Calu3 (cell line): ENCODE measurements at regions not wholly inside any gene's neighbourhood (a gene's known extent, or its start where the extent isn't known, plus 50 kb on each side); places are given as distances from the start of the nearest gene placed in this dataset.

Experiments used
- BruUV-seq: library from RNA; stranded (reverse); fragments of 400-500 nt; replicated peaks from 2 replicates; lab custom pipeline; 2021; lab: Mats Ljungman, UMichigan
- CTCF ChIA-PET: fragments of 300-600 bp; sonication (Branson Sonifier 250); formaldehyde crosslinking; loops from one replicate; lab custom pipeline; 2022; ENCODE audit warnings: antibody characterized with exemption; lab: Charles Lee
- DNase-seq: peaks from one replicate; pipeline ENCODE4 v3.0.0; 2022
- H3K27ac Mint-ChIP-seq: one replicate; pipeline ENCODE4 v1.8.0; 2022; ENCODE audit warnings: mixed read lengths; ENCODE audit not compliant: unreplicated experiment
- H3K27me3 Mint-ChIP-seq: one replicate; pipeline ENCODE4 v1.8.0; 2022; ENCODE audit warnings: mixed read lengths; ENCODE audit not compliant: unreplicated experiment
- H3K36me3 Mint-ChIP-seq: one replicate; pipeline ENCODE4 v1.8.0; 2022; ENCODE audit warnings: mild to moderate bottlenecking, moderate library complexity, mixed read lengths; ENCODE audit not compliant: insufficient read depth, unreplicated experiment
- H3K4me1 Mint-ChIP-seq: one replicate; pipeline ENCODE4 v1.8.0; 2022; ENCODE audit warnings: mild to moderate bottlenecking, low read depth, mixed read lengths; ENCODE audit not compliant: unreplicated experiment
- H3K4me3 Mint-ChIP-seq: one replicate; pipeline ENCODE4 v1.8.0; 2022; ENCODE audit warnings: mild to moderate bottlenecking, low read depth, moderate library complexity, mixed read lengths; ENCODE audit not compliant: unreplicated experiment
- H3K9me3 Mint-ChIP-seq: one replicate; pipeline ENCODE4 v1.8.0; 2022; ENCODE audit warnings: low read depth, mixed read lengths; ENCODE audit not compliant: unreplicated experiment
- intact Hi-C: fragments of 100-400 bp; cut with micrococcal nuclease; formaldehyde crosslinking; loops from one replicate; pipeline ENCODE4 v1.10.0; 2022; ENCODE audit not compliant: unreplicated experiment
- TF ChIP-seq, protein P1 (sequence below): fragments of 200-600 bp; IDR thresholded peaks from one replicate; pipeline ENCODE4 v1.8.0; 2022; ENCODE audit warnings: antibody characterized with exemption; ENCODE audit not compliant: unreplicated experiment

DNA sequence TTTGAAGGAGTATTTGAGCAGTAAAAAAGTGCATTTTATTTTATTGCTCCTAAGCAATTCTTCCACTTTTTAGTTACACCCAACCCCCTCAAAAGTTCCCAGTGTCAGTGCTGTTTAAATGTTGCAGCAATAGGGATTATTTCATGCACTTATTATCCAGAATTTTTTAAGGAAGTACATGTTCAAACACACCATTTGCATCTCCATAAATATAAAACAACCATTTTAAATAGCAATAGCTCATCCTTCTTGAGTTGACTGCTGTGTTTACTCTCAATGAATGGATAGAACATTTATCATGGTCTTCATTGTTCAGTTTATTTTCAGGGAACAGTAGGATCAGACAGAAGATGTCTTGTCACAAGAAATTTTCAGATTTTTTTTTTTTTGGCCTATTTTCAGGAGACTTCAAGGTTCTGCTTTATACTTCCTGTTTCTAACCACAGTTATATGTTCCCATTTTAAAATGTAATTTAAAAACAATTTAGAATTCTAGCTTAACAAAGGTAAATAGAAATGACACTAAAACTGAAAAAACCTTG, 171.9 kb downstream of the TMA16 start:
- no peak overlapping the region for H3K27ac Mint-ChIP-seq
- H3K4me1 Mint-ChIP-seq: no peaks in the 10 kb centered on the region
- TF ChIP-seq, protein P1, sequence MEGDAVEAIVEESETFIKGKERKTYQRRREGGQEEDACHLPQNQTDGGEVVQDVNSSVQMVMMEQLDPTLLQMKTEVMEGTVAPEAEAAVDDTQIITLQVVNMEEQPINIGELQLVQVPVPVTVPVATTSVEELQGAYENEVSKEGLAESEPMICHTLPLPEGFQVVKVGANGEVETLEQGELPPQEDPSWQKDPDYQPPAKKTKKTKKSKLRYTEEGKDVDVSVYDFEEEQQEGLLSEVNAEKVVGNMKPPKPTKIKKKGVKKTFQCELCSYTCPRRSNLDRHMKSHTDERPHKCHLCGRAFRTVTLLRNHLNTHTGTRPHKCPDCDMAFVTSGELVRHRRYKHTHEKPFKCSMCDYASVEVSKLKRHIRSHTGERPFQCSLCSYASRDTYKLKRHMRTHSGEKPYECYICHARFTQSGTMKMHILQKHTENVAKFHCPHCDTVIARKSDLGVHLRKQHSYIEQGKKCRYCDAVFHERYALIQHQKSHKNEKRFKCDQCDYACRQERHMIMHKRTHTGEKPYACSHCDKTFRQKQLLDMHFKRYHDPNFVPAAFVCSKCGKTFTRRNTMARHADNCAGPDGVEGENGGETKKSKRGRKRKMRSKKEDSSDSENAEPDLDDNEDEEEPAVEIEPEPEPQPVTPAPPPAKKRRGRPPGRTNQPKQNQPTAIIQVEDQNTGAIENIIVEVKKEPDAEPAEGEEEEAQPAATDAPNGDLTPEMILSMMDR: no peak
- no peaks in the 10 kb centered on the region for H3K27me3 Mint-ChIP-seq
- H3K4me3 Mint-ChIP-seq: no peak overlapping the region
- intact Hi-C loops: no loop called here
- DNase-seq: no peak
- BruUV-seq: no TSS peak
- H3K36me3 Mint-ChIP-seq: no peaks in the 10 kb centered on the region
- no peaks in the 10 kb centered on the region for H3K9me3 Mint-ChIP-seq
- CTCF ChIA-PET: no interaction called here

DNA sequence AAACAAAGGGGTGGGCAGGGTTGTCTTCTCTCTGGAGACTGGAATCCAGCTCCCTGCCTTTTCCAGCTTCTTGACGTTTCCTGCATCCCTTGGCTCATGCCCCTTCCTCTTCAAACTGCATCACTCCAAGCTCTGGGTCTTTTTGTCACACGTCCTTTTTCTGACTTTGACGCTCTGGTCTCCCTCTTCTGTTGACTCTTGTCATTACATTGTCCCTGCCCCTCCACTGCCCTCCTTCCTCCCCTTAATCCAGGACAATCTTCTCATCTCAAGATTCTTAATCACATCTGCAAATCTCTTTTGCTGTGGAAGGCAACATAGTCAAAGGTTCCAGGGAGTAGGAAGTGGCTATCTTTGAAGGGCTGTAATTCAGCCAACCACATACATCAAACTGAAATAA, 178.3 kb downstream of the TMA16 start:
- H3K4me1 Mint-ChIP-seq: no peaks in the 10 kb centered on the region
- intact Hi-C loops: no loop called here
- CTCF ChIA-PET: no interaction called here

DNA sequence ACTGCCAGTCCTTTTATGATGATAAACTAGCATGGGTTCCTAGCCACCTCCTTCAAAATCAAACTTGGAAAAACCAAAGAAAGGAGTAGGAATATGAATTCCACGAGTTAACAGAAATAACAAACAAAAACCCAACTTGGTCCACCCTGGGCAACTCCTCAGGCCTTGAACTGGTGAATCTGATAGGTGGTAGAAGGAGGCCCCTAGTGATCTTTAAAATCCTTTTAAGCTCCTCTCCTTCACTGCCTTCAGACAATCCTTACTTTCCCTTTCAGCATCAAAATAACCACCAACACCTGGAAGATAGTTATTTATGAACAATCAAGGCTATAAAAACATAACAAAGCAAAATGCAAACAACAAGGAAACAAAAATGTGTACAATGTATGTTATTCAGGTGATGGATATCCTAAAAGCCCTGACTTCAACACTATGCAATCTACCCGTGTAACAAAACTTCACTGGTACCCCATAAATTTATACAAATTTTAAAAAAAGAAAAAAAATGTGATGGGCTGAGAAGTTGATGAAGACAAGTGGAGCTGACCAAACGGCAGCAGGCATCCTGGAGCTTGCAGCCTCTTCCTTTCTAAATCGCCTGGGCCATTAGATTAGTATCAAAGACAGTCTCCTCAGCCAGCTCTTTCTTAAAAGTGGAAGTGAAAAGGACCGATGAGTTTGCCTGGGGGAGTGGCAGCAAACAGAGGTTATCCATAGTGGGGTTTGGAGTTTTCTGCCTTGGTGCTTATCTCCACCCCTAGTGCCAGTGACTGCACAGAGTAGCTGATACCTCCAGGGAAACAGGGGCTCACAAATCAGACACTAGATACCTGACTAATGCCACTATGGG, 179.6 kb downstream of the TMA16 start:
- Mint-ChIP-seq H3K4me1 (no peaks in the 10 kb centered on the region), H3K4me3 (no peak overlapping the region), H3K36me3 (no peaks in the 10 kb centered on the region), H3K27ac (no peak overlapping the region), H3K27me3 (no peaks in the 10 kb centered on the region), H3K9me3 (no peaks in the 10 kb centered on the region)
- TF ChIP-seq, protein P1: no peak
- no peak for DNase-seq
- CTCF ChIA-PET: interaction anchor here (0.6 kb wide), 1 partner anchor 398 kb away, joined by 3 read pairs; no protein-coding TSS in a partner anchor
- BruUV-seq: no TSS peak
- intact Hi-C loops: no loop called here

More for the DNA sequence above, 178.3 kb downstream of the TMA16 start:
- no TSS peak for BruUV-seq
- Mint-ChIP-seq H3K27ac (no peak overlapping the region), H3K36me3 (no peaks in the 10 kb centered on the region), H3K4me3 (no peak overlapping the region), H3K9me3 (no peaks in the 10 kb centered on the region), H3K27me3 (no peaks in the 10 kb centered on the region)
- TF ChIP-seq, protein P1: no peak
- DNase-seq: no peak

DNA sequence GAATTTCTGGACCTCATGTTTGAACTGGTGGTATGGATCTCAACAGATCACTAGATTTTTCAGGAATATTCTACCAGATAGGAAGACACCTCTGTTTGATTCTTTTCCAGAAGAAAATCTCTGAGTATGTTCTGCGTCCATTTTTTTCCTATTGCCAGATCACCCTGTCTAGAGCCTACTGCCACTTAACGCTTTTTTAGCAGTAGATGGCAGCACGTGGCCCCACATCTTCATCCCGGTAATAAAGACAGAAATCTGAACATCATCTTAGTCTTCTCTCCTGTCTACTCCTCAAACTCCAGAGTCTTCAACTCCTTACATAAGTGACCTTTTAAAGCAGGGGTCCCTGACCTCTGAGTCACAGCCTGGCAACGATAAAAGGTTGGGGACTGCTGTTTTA, 184.7 kb downstream of the TMA16 start:
- Mint-ChIP-seq H3K4me3 (no peak overlapping the region), H3K27ac (no peak overlapping the region), H3K27me3 (no peaks in the 10 kb centered on the region), H3K4me1 (no peaks in the 10 kb centered on the region), H3K36me3 (no peaks in the 10 kb centered on the region), H3K9me3 (no peaks in the 10 kb centered on the region)
- intact Hi-C loops: loop anchor here (1.0 to 5.0 kb wide), 3 partner anchors 76 to 1053 kb away; no protein-coding TSS in a partner anchor
- BruUV-seq: no TSS peak
- TF ChIP-seq, protein P1: no peak
- DNase-seq: peak; percentile 6
- CTCF ChIA-PET: interaction anchor here (0.7 kb wide), 1 partner anchor 1222 kb away, joined by 3 read pairs; no protein-coding TSS in a partner anchor
